NB4 (cell line): ENCODE measurements at regions not wholly inside any gene's neighbourhood (a gene's known extent, or its start where the extent isn't known, plus 50 kb on each side); places are given as distances from the start of the nearest gene placed in this dataset.

Experiments
- DNase-seq: peaks from one replicate; pipeline ENCODE4 v3.0.0; 2010; ENCODE audit warnings: low read depth
- H3K4me3 ChIP-seq: one replicate; pipeline ENCODE4 v1.5.1; 2011; ENCODE audit warnings: mild to moderate bottlenecking, low read depth, low read length, moderate library complexity
- MYC ChIP-seq: IDR thresholded peaks from 2 replicates; pipeline ENCODE4 v1.6.1; 2011; ENCODE audit warnings: low read depth, low read length
- POLR2A ChIP-seq: IDR thresholded peaks from 2 replicates; pipeline ENCODE4 v1.6.1; 2011; ENCODE audit warnings: mild to moderate bottlenecking; ENCODE audit not compliant: insufficient read length; ENCODE audit errors: extremely low read depth
- TF ChIP-seq, protein P1 (sequence below): IDR thresholded peaks from one replicate; pipeline ENCODE4 v1.5.1; 2012; ENCODE audit warnings: low read depth, low read length
- TF ChIP-seq, protein P2 (sequence below): IDR thresholded peaks from 2 replicates; pipeline ENCODE4 v1.6.1; 2011; ENCODE audit warnings: low read depth, low read length

DNA sequence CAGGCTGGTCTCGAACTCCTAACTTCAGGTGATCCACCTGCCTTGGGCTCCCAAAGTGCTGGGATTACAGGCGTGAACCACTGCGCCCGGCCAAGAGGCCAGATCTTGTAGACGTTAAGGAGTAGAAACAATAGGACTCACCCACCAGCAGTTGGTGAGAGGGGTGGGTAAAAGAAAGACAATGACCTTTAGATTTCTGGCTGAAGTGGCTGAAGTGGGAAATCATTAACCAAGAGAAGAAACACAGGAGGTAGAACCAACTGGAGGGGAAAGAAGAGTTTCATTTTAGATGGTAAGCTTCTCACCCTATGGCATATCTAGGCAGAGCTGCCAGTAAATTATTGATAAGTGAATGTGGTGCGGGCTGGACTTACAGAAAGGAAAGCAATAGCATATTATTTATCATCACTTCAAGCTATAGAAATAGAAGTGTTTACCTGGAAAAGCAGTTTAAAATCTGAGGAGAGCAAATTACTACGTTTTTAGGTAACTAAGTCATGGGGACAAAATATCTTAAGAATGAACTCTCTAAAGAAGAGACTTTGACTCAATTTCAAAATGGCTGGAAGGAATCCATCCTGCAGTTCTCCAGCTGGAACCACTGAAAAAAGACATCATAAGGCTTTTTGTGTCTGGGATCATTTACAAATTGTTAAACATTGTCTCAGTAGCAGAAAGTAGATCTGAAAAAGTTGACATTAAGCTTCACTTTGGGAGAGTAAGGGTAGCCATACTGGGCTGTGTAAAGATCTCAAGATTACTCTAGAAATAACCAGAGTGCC, 109.6 kb downstream of the ALDH8A1 start:
- no peak for DNase-seq
- H3K4me3 ChIP-seq = no peak overlapping the region
- TF ChIP-seq, protein P1, sequence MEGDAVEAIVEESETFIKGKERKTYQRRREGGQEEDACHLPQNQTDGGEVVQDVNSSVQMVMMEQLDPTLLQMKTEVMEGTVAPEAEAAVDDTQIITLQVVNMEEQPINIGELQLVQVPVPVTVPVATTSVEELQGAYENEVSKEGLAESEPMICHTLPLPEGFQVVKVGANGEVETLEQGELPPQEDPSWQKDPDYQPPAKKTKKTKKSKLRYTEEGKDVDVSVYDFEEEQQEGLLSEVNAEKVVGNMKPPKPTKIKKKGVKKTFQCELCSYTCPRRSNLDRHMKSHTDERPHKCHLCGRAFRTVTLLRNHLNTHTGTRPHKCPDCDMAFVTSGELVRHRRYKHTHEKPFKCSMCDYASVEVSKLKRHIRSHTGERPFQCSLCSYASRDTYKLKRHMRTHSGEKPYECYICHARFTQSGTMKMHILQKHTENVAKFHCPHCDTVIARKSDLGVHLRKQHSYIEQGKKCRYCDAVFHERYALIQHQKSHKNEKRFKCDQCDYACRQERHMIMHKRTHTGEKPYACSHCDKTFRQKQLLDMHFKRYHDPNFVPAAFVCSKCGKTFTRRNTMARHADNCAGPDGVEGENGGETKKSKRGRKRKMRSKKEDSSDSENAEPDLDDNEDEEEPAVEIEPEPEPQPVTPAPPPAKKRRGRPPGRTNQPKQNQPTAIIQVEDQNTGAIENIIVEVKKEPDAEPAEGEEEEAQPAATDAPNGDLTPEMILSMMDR = no peak
- TF ChIP-seq MYC (no peak), POLR2A (no peak)
- TF ChIP-seq, protein P2, sequence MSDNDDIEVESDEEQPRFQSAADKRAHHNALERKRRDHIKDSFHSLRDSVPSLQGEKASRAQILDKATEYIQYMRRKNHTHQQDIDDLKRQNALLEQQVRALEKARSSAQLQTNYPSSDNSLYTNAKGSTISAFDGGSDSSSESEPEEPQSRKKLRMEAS = no peak

DNA sequence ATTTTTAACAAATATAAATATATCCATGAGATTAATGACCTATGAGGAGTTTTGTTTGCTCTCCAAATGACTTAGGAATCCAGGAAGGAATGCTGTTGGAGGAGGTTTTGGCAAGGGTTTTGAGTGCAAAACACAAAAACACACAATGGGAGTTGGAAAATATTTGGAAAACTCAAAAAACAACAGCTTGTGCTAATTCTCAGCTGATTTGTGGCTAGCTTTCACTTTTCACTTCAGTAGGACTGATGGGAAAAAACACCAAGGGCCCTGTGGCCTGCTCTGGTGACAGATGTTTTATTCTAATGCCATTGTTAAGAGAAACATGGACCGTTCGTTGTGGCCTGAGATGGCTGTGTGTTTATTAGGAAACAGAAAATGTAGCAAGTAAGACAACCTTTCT, 113.9 kb downstream of the ALDH8A1 start:
- no peak for TF ChIP-seq POLR2A
- DNase-seq = no peak

DNA sequence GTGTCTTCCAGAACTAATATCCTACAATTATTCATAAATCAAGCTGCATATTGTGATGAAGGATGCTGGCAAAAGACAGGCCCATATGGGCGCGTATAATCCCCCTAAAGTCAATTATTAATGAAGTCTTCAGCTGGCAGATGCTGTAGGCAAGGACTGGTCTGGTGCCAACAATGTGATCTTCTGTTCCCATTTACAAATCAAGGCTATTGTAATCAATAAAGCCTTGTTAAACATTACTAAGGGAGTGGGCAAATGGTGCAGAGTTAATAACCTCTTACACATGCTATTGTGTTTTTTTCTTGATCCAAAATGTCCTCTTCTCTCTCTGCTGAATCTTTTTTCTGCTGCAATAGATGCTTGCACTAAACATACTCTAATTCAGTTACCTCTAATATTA, 119.0 kb downstream of the ALDH8A1 start:
- TF ChIP-seq MYC = no peak
- TF ChIP-seq, protein P1 = no peak
- TF ChIP-seq, protein P2 = no peak
- no peak for TF ChIP-seq POLR2A
- no peak for DNase-seq
- no peak overlapping the region for H3K4me3 ChIP-seq

More for the DNA sequence above, 113.9 kb downstream of the ALDH8A1 start:
- no peak overlapping the region for H3K4me3 ChIP-seq

- no peak for DNase-seq
- TF ChIP-seq, protein P2 = no peak
- TF ChIP-seq, protein P1 = no peak
- no peak for TF ChIP-seq MYC
- TF ChIP-seq POLR2A = no peak
- no peak overlapping the region for H3K4me3 ChIP-seq
Observed at GRCh38 chr6:134830194-134830593, 119.7 kb downstream of the ALDH8A1 start.

DNA sequence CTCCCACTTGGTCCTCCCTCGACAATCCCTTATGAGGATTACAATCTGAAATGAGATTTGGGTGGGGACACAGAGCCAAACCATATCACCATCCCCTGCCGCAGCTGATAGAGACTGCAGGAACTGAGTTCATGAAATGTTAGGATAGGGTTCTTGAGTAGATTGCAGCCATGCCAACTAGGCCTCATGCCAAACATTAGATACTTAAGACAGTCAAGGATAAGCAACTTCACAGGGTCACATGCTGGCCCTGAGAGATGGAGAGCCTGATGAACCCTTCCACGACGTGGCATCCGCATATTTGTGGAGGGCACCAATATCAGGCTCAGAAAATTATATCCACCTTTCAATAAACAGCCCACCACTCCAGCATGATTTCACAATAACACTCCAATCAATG, 121.3 kb downstream of the ALDH8A1 start:
- no peak for DNase-seq
- no peak overlapping the region for H3K4me3 ChIP-seq
- TF ChIP-seq MYC (no peak), POLR2A (no peak)
- TF ChIP-seq, protein P1 = no peak
- TF ChIP-seq, protein P2 = no peak

DNA sequence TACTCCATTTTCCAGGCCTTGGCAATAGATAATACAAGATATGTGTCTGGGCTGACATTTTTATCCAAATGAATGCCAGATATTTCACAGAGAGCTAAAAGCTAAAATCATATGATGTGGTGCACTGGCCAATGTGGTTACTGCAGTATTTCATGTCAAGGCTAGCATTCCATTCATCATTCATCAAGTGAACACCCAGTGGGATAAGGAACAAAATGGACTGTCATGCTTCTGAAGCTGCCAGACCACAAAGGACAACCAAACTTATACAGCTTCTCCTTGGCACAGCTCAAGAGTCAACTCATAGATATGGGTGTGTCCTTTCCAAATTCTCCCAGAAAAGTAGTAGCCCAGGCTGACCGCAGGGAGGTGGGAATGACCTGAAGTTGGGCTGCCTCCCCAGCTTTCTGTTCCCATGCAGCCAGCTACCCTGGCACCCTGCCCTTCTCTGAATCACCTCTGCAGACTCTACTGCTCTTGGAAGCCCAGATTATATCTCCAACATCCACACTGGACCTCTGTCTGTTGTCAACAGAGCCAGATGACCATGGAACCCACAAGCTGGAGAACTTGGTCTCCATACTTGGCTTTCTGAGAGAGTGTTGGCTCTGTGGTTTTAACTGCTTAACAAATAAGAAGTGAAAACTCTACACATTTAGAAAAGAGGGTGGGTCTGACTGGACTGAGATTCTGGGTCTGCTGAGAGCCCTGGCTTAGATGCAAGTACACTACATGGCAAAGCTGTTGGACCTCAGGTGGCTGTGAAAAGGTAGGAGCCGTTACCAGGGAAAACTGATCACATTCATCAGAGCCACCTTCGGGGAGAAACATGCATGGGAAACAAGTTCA, 122.8 kb downstream of the ALDH8A1 start:
- TF ChIP-seq POLR2A = no peak
- TF ChIP-seq MYC = no peak
- TF ChIP-seq, protein P2 = no peak
- TF ChIP-seq, protein P1 = no peak
- no peak for DNase-seq
- no peak overlapping the region for H3K4me3 ChIP-seq
